ENCODE measurements at regions not wholly inside any gene's neighbourhood (a gene's known extent, or its start where the extent isn't known, plus 50 kb on each side); places are given as distances from the start of the nearest gene placed in this dataset.

- TF ChIP-seq CTCF (IDR thresholded peaks at IDR 0.05) (no peak), POLR2A (IDR thresholded peaks at IDR 0.05) (no peak)
Observed at GRCh38 chr15:37599156-37599555, 335.3 kb upstream of the TMCO5A start.
